ENCODE measurements at regions not wholly inside any gene's neighbourhood (a gene's known extent, or its start where the extent isn't known, plus 50 kb on each side); places are given as distances from the start of the nearest gene placed in this dataset.

DNA sequence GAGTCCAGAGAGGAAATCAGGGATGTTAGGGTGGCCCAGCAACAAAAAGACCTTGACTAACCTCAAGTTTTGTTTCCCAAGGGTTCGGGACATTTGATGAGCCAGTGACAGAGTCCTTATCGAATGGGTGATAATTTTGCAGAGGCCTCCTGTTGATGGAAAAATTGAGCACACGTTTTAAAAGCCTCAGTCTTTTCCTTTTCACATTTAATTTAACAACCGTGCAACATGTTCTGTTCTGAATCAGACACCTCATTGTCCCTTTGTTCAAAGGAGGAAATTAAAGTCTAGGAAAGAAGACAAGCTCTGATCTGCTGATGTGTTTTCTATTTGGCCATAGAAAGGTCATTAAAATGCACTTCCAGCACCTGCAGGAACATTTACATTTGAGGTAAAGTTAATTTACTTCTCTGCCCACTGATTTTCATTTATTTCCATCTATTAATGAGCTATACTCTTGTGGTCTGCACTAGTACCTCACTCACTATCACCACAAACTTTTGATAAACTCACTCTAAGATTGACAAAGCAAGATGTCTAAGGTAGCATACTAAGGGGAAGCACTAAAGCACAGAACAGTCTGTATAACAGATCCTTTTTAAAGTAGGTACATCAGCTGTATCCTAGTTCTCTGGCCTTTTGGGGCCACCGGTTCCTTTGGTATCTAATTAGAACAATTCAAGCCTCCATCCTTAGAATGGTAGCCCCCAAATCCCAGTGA, 147.0 kb downstream of the RPAP3 start:
- no peak for DNase-seq

DNA sequence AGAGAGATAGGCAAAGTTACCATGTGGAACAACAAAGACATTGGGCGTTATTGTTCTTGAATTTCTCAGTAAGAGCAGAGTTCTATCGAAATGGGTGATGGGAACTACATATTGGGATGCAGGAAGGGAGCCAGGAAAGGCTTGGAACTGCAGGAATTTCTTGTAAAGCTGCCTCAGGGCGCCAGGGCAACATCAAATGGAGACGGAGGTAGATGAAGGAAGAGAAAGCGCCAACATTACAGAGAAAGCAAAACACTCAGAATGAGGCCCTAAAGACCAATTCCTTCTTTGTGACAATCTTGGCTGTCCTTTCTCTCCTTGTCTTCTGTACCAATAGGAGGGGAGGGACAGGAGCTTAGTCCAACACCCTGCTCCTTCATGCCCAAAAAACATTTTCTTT, 148.4 kb downstream of the RPAP3 start:
- no peak for DNase-seq

DNA sequence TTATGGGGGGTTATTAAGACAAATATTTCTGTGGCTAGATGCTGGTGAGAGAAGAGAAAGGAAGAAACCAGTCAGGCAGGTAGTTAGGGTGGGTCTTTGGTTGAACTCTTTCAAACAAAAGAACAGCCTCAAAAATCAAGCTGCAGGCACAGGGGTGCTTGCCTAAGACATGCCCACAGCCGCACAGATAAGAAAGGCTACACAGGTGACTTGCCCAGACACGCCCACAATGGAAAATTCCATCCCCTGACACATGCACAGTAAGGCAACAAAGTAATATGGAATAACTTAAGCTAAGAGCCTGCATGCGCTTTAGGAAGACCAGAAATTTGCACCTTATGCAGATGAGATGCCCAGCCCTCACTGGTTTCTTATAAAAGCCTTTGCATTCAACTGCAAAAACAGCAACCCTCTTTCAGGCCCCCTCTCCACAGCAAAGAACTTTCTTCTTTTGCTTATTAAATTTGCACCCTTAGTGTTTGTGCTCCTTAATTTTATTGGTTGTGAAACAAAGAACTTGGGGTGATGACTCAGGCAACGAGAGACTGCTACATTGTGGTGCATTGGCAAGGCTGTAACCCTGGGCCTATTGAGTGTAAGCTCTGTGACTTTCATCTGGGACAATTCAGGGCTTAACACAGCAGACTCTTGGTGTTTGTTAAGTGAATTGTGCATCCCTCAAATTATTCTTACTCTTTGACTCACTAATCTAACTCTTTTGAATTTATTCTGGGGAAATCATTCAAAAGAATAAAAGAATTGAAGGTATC, 149.4 kb downstream of the RPAP3 start:
- no peak for DNase-seq

DNA sequence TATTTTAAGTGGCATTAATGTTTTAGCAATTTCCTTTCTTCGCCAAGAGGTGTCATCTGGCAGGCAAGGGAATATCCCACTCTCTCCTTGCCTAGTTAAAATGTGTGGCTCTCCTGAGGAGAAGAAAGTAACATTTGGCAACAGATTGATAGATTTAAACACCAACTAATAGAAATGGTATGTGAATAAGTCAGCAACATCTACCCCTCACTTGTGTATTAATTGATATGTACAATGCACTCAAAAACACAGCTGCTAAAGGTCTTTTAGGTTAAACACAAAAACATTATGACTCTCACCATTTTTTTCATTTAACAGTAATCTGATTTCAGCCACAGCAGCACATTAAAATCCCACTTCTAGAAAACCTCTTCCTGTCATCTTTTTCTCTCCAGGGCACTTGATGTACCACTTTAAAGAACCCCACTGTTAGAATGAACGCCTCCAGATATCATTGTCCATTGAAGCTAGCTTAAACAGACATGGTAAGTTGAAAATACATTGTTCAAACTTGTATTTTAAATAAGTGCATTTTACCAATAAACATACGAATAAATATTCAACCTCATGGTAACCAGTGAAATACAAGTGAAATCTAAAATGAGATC, 151.7 kb downstream of the RPAP3 start:
- peak; percentile 24 for DNase-seq

DNA sequence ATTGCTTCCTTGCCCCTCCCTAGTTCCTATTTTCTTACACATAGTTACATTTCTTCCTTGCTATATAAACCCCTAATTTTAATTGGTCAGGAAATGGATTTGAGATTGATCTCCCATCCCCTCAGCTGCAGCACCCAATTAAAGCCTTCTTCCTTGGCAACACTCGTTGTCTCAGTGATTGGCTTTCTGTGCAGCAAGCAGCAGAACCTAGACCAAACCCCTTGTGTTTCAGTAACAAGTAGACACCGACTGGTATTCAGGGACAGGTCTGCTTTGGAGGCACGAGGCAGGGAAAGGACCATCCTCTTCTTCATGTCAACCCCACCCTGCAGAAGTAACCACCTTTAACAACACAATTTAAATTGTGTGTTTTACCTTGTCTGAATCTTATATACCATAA, 152.6 kb downstream of the RPAP3 start:
- no peak for DNase-seq

DNA sequence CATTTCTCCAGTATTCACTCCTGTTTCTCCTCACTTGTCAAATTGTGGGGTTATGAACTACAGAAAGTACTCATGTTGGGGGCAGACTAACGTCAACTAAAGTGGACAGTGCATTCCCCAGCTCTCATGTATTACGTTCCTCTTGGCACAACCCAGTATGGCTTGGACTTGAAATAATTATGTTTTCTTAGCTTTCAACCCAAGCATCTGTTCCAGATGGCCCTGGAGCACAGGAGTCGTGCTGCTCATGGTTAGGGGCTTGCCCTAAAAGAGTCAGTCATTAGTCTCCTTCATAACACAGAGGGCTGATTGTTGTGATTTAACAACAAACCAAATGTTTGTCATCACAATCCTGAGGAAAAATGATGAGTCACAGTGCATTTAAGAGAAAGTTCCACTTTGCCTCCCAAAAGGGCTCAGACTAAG, 154.4 kb downstream of the RPAP3 start:
- no peak for DNase-seq

DNA sequence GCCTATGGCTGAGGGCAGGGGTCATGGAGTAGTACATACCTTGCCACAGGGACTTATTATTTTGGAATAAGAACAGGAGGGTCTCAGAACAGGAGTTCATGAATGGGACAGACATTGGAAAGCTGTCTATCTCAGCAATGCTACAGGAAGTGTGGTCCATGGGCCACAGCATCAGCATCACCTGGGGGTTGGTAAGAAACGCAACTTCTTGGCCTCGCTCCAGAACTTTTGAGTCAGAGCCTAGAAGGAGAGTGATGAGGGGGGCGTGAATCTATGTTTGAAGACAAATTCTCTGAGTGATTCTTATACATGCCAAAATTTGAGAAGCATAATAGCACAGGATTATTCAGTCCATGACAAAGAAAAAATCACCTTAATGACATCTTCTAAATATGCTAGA, 156.6 kb downstream of the RPAP3 start:
- peak; percentile 21 for DNase-seq

DNA sequence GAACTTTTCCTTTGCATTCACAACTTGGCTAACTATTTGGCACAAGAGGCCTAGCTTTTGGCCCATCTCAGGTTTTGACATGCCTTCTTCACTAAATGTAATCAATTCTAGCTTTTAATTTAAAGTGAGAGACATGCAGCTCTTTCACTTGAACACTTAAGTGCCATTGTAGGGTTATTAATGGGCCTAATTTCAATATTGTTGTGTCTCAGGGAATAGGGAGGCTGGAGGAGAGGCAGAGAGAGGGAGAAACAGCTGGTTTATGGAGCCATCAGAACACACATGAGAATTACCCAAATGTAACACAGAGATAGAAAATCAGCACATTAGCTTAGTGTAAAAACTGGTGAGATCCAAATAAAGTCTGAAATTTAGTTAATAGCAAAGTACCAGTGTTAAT, 157.4 kb downstream of the RPAP3 start:
- no peak for DNase-seq

DNA sequence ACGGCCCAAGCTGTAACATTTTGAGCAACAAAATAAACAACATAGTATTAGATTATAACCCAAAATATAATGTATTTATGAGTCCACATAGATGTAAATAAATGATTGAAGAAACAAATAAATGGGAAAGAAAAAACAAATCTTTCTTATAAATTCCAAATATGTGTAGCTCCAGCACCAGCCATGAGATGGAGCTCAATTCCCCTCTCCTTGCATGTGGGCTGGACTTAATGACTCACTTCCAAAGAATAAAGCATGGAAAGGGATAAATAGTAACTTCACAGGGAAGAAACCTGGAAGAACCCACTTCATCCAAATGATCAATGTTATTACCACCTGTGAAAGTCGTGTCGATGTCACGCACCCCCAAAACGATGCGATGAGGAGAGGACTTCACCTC, 158.8 kb downstream of the RPAP3 start:
- DNase-seq = peak; percentile 49

DNA sequence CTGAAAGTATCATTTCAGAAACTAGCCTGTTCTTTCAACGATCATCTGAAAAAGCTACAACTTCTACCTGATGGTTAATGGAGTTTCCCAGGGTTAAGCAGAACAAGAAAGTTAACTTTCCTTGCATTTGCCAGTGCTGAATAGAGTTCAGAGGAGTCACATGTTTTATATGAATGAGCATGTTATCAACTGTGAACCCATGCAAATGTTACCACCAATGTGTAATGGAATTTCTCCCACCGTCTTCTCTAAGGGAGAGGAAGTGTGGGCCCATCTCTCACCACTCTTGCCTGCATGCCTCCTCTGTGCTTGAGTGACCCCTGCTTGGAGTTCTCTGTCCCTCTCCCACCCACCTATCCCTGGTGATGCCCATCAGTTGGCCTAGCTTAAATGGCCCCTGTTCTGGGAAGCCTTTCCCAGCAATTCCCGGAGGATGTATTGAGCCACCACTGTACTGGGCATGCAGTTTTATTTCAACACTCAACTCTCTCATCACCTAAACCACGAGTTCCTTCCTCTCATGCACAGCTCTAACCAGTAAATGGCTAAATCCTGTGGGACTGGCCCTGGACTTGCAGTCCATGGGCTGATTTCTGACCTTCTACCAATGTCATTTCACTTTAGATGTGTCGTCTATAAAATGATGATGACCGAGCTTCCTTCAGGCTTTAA, 159.8 kb downstream of the RPAP3 start:
- no peak for DNase-seq

DNA sequence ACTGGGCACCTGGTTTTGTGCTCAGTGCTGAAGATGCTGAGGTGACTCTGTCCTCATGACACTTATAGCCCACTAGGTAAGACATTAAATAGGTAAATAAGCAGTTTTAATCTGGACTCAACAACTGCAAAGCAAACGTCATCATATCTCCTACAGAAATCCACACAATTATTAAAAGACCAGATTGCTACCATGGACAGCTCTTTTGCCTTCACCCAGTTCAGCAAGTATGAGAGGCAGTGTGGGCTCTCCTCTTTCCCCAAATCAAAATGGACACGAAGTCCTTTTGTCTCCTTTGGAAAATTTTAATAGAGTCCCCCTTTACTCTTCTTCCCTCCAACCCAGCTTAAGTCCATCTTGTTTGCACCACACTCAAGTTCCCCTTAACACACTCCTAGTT, 171.1 kb downstream of the RPAP3 start:
- DNase-seq = peak; percentile 22

DNA sequence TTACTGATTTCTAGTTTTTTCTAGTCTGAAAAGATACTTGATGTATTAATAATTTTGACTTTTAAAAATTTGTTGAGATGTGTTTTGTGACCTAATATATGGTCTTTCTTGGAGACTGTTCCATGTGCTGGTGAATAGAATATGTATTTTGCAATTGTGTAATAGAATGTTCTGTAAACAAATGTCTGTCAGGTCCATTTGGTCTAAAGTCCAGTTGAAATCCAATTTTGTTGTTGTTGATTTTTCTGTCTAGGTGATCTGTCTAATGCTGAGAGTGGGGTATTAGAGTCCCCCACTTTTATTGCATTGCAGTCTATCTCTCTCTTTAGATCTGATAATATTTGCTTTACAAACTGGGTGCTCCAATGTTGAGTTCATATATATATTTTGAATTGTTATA, 175.8 kb downstream of the RPAP3 start:
- no peak for DNase-seq

DNA sequence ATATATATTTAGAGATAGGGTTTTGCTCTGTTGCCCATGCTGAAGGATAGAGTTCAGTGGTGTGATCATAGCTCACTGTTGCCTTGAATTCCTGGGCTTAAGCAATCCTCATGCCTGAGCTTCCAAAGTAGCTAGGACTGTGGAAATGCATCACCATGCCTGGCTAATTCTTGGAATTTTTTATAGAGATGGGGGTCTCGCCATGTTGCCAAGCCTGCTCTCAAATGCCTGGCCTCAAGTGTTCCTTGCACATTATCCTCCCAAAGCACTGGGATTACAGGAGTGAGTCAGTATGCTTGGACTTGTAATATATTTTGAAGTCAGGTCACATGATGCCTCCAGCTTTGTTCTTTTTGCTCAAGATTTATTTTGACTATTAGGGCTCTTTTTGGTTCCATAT, 178.0 kb downstream of the RPAP3 start:
- peak; percentile 62 for DNase-seq

DNA sequence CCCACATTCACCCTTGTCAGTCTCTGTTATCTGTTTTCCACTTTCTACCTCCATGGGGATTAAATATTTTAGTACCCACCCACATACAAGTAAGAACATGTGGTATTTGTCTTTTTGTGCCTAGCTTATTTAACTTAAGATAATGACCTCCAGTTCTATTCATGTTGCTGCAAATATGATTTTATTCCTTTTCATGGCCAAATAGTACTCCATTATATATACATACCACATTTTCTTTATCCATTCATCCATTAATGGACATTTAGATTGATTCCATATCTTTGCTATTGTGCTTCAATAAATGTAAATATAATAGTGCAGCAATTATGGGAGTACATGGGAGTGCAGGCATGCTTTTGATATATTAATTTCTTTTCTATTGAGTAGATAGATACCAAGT, 185.8 kb downstream of the RPAP3 start:
- no peak for DNase-seq

DNA sequence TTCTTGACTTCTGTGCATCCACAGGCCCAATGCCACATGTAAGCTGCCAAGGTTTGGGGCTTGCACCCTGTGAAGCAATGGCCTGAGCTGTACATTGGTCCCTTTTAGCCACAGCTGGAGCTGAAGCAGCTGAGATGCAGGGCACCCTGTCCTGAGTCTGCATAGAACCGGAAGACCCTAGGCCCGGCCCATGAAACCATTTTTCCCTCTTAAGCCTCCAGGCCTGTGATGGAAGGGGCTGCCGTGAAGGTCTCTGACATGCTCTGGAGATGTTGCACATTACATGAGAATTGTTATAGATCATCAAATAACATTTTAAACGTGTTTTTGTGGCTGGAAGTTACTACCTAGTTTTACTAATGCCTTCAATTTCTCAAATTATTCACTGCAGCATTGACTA, 188.7 kb downstream of the RPAP3 start:
- DNase-seq = no peak

DNA sequence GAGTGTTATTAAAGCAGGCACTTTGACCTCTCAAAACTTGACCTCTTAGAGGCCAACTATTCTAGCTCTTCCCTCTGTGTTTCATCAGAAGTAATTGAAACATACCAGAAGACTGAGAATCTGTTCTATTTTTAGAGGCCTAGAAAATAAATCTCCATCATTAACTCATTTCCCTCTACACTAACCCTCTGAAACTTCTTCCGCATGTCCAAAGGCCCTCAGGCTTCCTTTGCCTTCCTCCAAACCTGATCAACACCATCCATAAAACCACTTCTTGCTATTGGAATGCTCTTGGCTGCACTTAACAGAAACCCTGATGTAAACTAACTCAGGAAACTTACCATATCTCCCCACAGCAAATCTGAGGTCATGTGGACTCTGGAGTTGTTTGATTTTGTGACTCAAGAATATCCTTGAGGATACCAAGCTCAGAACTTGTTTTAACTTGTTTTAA, 196.4 kb downstream of the RPAP3 start:
- peak; percentile 77 for DNase-seq

DNA sequence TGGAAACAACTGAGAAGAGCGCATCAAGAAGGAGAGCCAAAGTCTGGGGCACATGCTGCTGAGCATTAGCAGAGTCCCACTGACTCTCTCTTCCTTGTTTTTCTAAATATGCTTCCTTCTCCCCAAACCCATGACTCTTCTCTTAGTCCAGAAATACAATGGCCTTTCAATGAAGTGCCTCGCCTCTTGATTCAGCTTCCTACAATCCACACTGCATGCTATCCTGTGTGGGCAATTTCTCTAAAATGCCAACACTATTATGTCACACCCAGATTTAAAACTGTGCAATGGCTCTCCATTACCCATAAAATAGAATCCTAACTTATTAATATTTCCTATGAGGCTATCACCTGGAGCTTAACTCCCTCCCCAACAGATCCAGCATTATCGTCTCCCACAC, 198.6 kb downstream of the RPAP3 start:
- DNase-seq = no peak

DNA sequence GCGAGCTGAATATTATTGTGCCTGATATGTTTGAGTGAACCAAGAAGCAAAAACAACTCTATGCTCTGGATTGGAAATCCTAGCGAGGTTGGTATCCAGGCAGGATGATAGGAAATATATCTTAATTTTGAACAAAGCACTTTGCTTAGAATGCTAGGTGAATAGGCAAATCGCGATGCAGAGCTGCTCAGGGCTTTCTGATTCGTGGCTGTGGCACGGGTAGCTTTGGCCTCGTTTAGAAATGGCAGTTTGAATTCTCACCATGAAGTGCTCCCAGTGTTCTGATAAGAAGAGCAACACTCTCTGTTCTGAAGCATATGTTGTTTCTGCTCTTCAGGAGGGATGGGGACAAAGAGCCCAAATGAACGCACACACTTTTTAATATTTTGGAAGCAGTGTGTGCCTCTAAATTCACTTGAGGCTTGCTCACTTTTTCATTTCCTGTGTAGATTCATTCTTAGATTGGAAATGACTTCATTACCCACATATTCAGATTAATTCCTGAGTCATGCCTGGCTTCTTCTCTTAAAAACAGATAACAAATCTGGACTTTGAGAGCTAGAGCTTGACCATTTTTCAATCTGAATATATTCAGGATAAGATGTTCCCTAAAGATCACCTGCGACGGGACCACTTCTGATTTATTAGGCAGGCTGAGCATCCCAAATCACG, 200.9 kb downstream of the RPAP3 start:
- DNase-seq = peak; percentile 67

DNA sequence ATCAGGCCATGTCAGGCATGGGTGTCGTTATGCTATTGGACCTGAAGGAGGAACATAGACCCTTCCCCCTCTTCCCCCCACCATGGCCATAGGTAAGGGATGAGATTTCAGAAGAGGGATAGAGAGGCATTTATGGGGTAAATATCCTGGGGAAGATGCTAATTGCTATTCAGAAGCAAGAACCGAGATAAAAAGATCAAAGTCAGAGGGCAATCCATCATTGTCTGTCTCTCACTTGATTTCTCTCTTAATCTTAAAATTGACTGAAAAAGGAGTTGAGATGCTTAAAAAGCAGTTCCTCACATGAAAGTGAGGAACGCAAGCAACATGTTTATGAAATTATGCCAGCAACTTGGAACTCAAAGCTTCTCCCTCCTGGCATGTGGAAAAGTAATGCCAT, 212.0 kb downstream of the RPAP3 start:
- no peak for DNase-seq

DNA sequence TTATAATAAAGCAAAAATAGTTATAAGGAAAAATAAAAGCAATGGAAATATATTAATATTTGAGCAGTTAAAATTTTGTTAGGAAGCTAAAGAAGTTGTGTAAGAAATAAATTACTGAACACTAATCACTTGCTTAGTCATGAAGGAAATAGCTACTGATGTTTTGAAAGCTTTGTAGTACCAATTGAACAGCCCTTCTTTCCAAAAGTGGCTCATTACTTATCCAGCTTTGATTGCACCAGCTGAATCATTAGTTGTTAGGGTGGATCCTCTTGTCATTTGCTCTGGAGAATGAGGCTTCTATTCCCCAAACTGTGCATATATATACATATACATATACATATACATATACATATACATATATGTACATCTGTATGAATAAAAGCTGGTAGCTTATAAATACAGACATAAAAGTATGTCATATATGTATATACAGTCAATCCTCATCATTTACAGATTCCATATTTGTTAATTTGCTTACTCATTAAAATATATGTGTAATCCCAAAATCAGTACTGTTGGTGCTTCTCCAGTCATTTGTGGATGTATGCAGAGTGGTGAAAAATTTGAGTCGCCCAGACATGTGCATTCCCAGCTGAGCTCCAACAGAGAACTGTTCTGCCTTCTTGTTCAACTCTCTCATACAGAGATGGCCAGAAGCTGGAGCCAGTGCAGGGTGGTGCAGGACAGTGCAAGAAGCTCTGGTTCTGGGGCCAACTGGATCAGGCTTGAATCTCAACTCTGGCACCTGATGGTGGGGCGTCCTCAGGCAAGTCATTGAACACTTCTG, 214.1 kb downstream of the RPAP3 start:
- no peak for DNase-seq

DNA sequence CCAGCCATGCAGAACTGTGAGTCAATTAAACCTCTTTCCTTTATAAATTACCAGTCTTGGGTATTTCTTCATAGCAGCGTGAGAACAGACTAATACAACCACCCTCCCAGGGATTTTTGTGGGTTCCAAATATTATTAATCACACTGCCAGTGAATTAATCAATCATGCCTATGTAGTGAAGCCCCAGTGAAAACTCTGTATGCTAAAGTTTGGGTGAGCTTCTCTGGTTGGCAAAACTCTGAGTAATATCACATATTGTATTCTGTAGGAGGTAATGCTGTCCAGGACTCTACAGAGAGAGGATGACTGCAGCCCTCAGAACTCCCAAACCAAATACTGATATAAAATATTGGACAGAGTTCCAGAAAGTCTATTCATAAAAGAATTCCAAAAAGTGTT, 216.9 kb downstream of the RPAP3 start:
- DNase-seq = peak; percentile 1

DNA sequence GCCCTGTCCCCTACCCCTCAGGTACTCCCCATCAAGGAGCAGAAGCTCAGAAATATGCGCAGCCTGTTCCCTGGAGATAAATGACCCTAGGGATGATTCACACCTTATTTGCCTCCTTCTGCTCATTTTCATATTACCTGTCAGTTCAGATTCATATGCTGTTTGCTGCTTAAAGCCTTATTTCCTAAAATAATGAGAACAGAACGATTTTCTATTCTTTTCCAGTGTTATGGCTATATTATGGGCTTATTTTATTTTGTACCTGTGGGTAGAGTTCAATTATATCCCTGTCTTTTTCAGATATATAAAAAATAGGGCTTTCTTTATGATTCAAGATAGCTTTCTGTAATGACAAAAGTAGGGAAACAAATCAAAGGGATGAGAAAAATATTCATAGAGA, 224.8 kb downstream of the RPAP3 start:
- no peak for DNase-seq

Measured in fibroblast of upper back skin (primary cell).